Neural cell (in vitro differentiated cells): ENCODE measurements at regions not wholly inside any gene's neighbourhood (a gene's known extent, or its start where the extent isn't known, plus 50 kb on each side); places are given as distances from the start of the nearest gene placed in this dataset.

Experiments
- H2AFZ ChIP-seq: fragments of 200-600, 300-800 bp; sonication (generic), shearing (Covaris generic); 2 replicates; pipeline ENCODE4 v1.6.0; 2014; ENCODE audit warnings: low read depth, mild to moderate bottlenecking, antibody characterized with exemption, low read length, moderate library complexity
- H3F3A ChIP-seq: fragments of 200-600 bp; shearing (Covaris generic); 2 replicates; pipeline ENCODE4 v1.6.1; 2016; ENCODE audit warnings: mild to moderate bottlenecking, moderate library complexity, mixed read lengths, antibody characterized with exemption, low read length; ENCODE audit not compliant: insufficient read depth, poor library complexity, severe bottlenecking
- H3K27ac ChIP-seq: fragments of 200-600, 300-800 bp; sonication (generic), shearing (Covaris generic); 2 replicates; pipeline ENCODE4 v1.5.1; 2014; ENCODE audit warnings: mild to moderate bottlenecking, low read length, moderate library complexity
- H3K27me3 ChIP-seq: fragments of 300-800, 200-600 bp; sonication (generic), shearing (Covaris generic); 2 replicates; pipeline ENCODE4 v1.6.0; 2014; ENCODE audit warnings: mild to moderate bottlenecking, low read depth, low read length, moderate library complexity; ENCODE audit not compliant: insufficient read depth
- H3K36me3 ChIP-seq: fragments of 300-800, 200-600 bp; sonication (generic), shearing (Covaris generic); 2 replicates; pipeline ENCODE4 v1.5.1; 2014; ENCODE audit warnings: mild to moderate bottlenecking, antibody characterized with exemption, low read length, moderate library complexity; ENCODE audit not compliant: insufficient read depth
- H3K4me2 ChIP-seq: fragments of 300-800, 200-600 bp; sonication (generic), shearing (Covaris generic); 2 replicates; pipeline ENCODE4 v1.6.0; 2014; ENCODE audit warnings: mild to moderate bottlenecking, low read length
- H3K4me3 ChIP-seq: fragments of 300-800, 200-600 bp; sonication (generic), shearing (Covaris generic); 2 replicates; pipeline ENCODE4 v1.5.1; 2014; ENCODE audit warnings: mild to moderate bottlenecking, low read length, moderate library complexity
- H3K79me2 ChIP-seq: fragments of 200-600 bp; shearing (Covaris generic); replicated peaks from 2 replicates; pipeline ENCODE4 v1.6.0; 2014; ENCODE audit warnings: mild to moderate bottlenecking, low read length, moderate library complexity; ENCODE audit not compliant: insufficient read depth
- H3K9ac ChIP-seq: fragments of 300-800, 200-600 bp; sonication (generic), shearing (Covaris generic); 2 replicates; pipeline ENCODE4 v1.6.1; 2016; ENCODE audit warnings: mild to moderate bottlenecking, low read length, mixed read lengths
- H3K9me2 ChIP-seq: fragments of 200-600 bp; shearing (Covaris generic); 2 replicates; pipeline ENCODE4 v1.6.1; 2016; ENCODE audit warnings: mild to moderate bottlenecking, low read length, mixed read lengths; ENCODE audit not compliant: insufficient read depth
- H3K9me3 ChIP-seq: fragments of 200-600, 300-800 bp; sonication (generic), shearing (Covaris generic); 2 replicates; pipeline ENCODE4 v1.6.1; 2016; ENCODE audit warnings: mild to moderate bottlenecking, mixed run types, low read length, moderate library complexity, mixed read lengths
- H4K20me1 ChIP-seq: fragments of 200-600 bp; shearing (Covaris generic); 2 replicates; pipeline ENCODE4 v1.6.1; 2016; ENCODE audit warnings: mild to moderate bottlenecking, mixed run types; ENCODE audit not compliant: insufficient read depth
- CTCF ChIP-seq: fragments of 450-650 bp; IDR thresholded peaks from 2 replicates; pipeline ENCODE4 v1.5.1; 2014; ENCODE audit warnings: antibody characterized with exemption, mild to moderate bottlenecking, moderate library complexity; ENCODE audit not compliant: poor library complexity, severe bottlenecking
- MXI1 ChIP-seq: fragments of 450-650 bp; conservative IDR thresholded peaks from 2 replicates; pipeline ENCODE4 v1.6.1; 2014; ENCODE audit warnings: antibody characterized with exemption, mild to moderate bottlenecking; ENCODE audit not compliant: poor library complexity, severe bottlenecking
- RAD21 ChIP-seq: fragments of 450-650 bp; conservative IDR thresholded peaks from 2 replicates; pipeline ENCODE4 v1.6.1; 2014; ENCODE audit warnings: antibody characterized with exemption, mild to moderate bottlenecking, moderate library complexity
- REST ChIP-seq: IDR thresholded peaks from 2 replicates; pipeline ENCODE4 v1.6.1; 2012; ENCODE audit warnings: borderline replicate concordance
- SMC3 ChIP-seq: fragments of 450-650 bp; conservative IDR thresholded peaks from 2 replicates; pipeline ENCODE4 v1.6.1; 2014; ENCODE audit warnings: antibody characterized with exemption, mild to moderate bottlenecking, moderate library complexity; ENCODE audit not compliant: poor library complexity
- TAF1 ChIP-seq: IDR thresholded peaks from 2 replicates; pipeline ENCODE4 v1.6.1; 2012; ENCODE audit warnings: low read depth

- Histone ChIP-seq H3K9me2 (no peaks in the 10 kb centered on the region), H3K27ac (no peak overlapping the region), H3K4me2 (no peak overlapping the region), H3K79me2 (no peaks in the 10 kb centered on the region), H3K9ac (no peak overlapping the region), H3F3A (no peaks in the 10 kb centered on the region), H3K27me3 (no peaks in the 10 kb centered on the region), H3K4me3 (no peak overlapping the region), H4K20me1 (no peaks in the 10 kb centered on the region), H3K36me3 (no peaks in the 10 kb centered on the region), H3K9me3 (no peaks in the 10 kb centered on the region), H2AFZ (no peak overlapping the region)
- TF ChIP-seq REST (no peak), TAF1 (no peak), RAD21 (no peak)
Measured at GRCh38 chrX:42085836-42086235, 162.5 kb upstream of the CASK start.

- no peaks in the 10 kb centered on the region for H3F3A ChIP-seq
- no peak overlapping the region for H3K9ac ChIP-seq
- H3K79me2 ChIP-seq: no peaks in the 10 kb centered on the region
- no peaks in the 10 kb centered on the region for H4K20me1 ChIP-seq
- H3K36me3 ChIP-seq: no peaks in the 10 kb centered on the region
- H3K4me3 ChIP-seq: no peak overlapping the region
- H3K27me3 ChIP-seq: no peaks in the 10 kb centered on the region
- H3K4me2 ChIP-seq: no peak overlapping the region
- no peak overlapping the region for H2AFZ ChIP-seq
- H3K9me3 ChIP-seq: no peaks in the 10 kb centered on the region
- TF ChIP-seq MXI1 (no peak), REST (no peak), SMC3 (no peak), RAD21 (no peak), CTCF (no peak)
- H3K27ac ChIP-seq: no peak overlapping the region
- H3K9me2 ChIP-seq: no peaks in the 10 kb centered on the region
Measured at GRCh38 chrX:42079968-42080367, 156.6 kb upstream of the CASK start.
